CD4-positive, alpha-beta T cell (primary cell): ENCODE measurements at regions not wholly inside any gene's neighbourhood (a gene's known extent, or its start where the extent isn't known, plus 50 kb on each side); places are given as distances from the start of the nearest gene placed in this dataset.

ENCODE experiments used
- ATAC-seq: fragments of 200-7000 bp; cut with Tn5 transposase; one replicate; pipeline ENCODE4 v1.10.0; 2022; ENCODE audit warnings: mild to moderate bottlenecking; ENCODE audit not compliant: poor library complexity
- CTCF ChIA-PET: fragments of 350-600 bp; sonication (Branson Sonifier 250); formaldehyde crosslinking; loops from one replicate; lab custom pipeline; 2021; ENCODE audit warnings: antibody characterized with exemption, inconsistent platforms; lab: Charles Lee
- POLR2A ChIA-PET: fragments of 350-600 bp; sonication (Branson Sonifier 250); formaldehyde crosslinking; loops from one replicate; lab custom pipeline; 2021; ENCODE audit warnings: antibody characterized with exemption, inconsistent platforms; lab: Charles Lee
- DNase-seq, 14 experiments: peaks; one replicate each; pipeline ENCODE4 v3.0.0-alpha.2; 2013 to 2020; ENCODE audit warnings: mixed read lengths in 2 of 14
- H3K27ac ChIP-seq, 2 donors: one replicate each; pipeline versions ENCODE4 v1.5.1 to v1.7.0; 2013; ENCODE audit warnings: low read length in 2 of 2, low read depth in 1 of 2, mild to moderate bottlenecking in 1 of 2
- H3K27me3 ChIP-seq, 2 experiments: 1 replicate in 1 of 2; 2 replicates in 1 of 2; pipeline versions ENCODE4 v1.6.1 to v1.7.0; 2013; ENCODE audit warnings: low read length in 2 of 2, control low read depth in 1 of 2, mild to moderate bottlenecking in 1 of 2, moderate library complexity in 1 of 2; ENCODE audit not compliant: insufficient read depth in 2 of 2, control insufficient read depth in 1 of 2
- H3K36me3 ChIP-seq: one replicate; pipeline ENCODE4 v1.6.1; 2013; ENCODE audit warnings: low read length, control low read depth; ENCODE audit not compliant: insufficient read depth
- H3K4me1 ChIP-seq: one replicate; pipeline ENCODE4 v1.6.1; 2013; ENCODE audit warnings: low read length, control low read depth; ENCODE audit not compliant: insufficient read depth
- H3K4me3 ChIP-seq: one replicate; pipeline ENCODE4 v1.5.1; 2013; ENCODE audit warnings: mild to moderate bottlenecking, low read length, moderate library complexity
- H3K9me3 ChIP-seq, 2 experiments: 1 replicate in 1 of 2; 2 replicates in 1 of 2; pipeline versions ENCODE4 v1.6.1 to v1.7.0; 2013; ENCODE audit warnings: low read length in 2 of 2, mild to moderate bottlenecking in 2 of 2, control low read depth in 1 of 2, moderate library complexity in 1 of 2; ENCODE audit not compliant: control insufficient read depth in 1 of 2, insufficient read depth in 1 of 2
- H3K27ac Mint-ChIP-seq: one replicate; pipeline ENCODE4 v1.8.0; 2020; ENCODE audit warnings: mixed read lengths
- H3K27me3 Mint-ChIP-seq: one replicate; pipeline ENCODE4 v1.8.0; 2021; ENCODE audit warnings: mixed read lengths
- H3K36me3 Mint-ChIP-seq: one replicate; pipeline ENCODE4 v1.8.0; 2021; ENCODE audit warnings: low read depth, mixed read lengths
- H3K4me1 Mint-ChIP-seq: one replicate; pipeline ENCODE4 v1.8.0; 2021; ENCODE audit warnings: low read depth, mixed read lengths
- H3K4me3 Mint-ChIP-seq: one replicate; pipeline ENCODE4 v1.8.0; 2020; ENCODE audit warnings: mild to moderate bottlenecking, mixed read lengths
- H3K9me3 Mint-ChIP-seq: one replicate; pipeline ENCODE4 v1.8.0; 2020; ENCODE audit warnings: mixed read lengths
- CTCF ChIP-seq: fragments of 200-600 bp; IDR thresholded peaks from one replicate; pipeline ENCODE4 v1.8.0; 2022; ENCODE audit warnings: antibody characterized with exemption, mild to moderate bottlenecking
- intact Hi-C, 2 experiments: fragments of 100-400 bp; cut with DNase I in 1 of 2; cut with micrococcal nuclease in 1 of 2; formaldehyde crosslinking; loops; one replicate each; pipeline versions ENCODE4 v1.15.1 to v1.9.0; 2023 to 2025; cut with DNase I, micrococcal nuclease

DNA sequence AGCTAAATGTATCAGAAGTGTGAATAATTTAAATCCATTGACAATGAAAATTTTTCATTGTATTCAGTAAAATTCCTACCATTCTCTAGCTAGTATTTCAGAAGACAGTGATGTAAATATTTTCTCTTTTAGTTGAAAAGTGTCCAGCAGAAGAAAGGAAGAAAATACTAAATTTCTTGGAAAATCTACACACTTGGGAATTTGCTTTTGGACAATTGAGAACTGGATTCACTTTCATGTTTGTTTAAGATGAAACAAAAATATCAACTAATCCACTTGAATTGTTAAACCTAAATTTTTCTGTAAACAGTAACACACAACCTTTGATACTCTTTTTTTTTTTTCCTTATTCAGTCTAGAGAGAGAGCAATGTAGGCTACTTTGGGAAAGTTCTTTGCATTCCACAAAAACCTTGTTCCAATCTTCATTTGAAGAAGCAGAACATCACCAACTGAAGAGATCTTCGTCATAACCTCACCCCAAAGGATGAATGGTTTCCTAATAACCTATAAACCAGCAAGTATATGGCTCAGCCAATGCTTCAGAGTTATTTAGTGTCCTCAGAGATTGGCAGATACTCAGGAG is 155.1 kb upstream of the GORAB start:
- Histone ChIP-seq H3K9me3 (no peaks in the 10 kb centered on the region), H3K36me3 (no peaks in the 10 kb centered on the region), H3K4me1 (no peaks in the 10 kb centered on the region), H3K4me3 (no peak overlapping the region), H3K27me3 (peaks cover 0 to 2% of the 10 kb centered on the region in 2 experiments), H3K27ac (no peak overlapping the region)
- H3K9me3 Mint-ChIP-seq = no peaks in the 10 kb centered on the region
- H3K4me3 Mint-ChIP-seq = no peak overlapping the region
- H3K27me3 Mint-ChIP-seq = no peaks in the 10 kb centered on the region
- TF ChIP-seq CTCF = no peak
- ATAC-seq = no peak
- POLR2A ChIA-PET = no interaction called here
- no peak overlapping the region for H3K27ac Mint-ChIP-seq
- CTCF ChIA-PET = no interaction called here
- H3K4me1 Mint-ChIP-seq = no peaks in the 10 kb centered on the region
- no peak for DNase-seq
- intact Hi-C loops = no loop called here
- H3K36me3 Mint-ChIP-seq = no peaks in the 10 kb centered on the region

DNA sequence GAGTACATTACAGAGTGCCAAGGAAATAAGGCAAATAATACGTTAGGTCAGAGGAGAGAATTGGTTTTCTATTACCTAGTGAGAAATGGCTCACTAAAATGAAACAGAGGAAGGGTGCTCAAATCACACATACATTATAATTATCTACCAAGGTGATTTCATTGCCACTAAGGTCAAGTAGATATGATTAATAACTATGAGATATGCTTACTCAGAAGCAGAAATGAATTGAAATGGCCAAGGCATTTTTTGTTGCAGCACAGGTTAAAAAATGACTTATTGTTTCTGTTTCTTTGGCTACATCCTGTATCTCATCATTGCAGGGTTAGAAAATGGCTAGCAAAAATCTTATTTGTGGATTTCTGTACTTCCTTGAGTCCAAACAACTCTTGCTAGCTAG is 154.5 kb upstream of the GORAB start:
- no peak overlapping the region for H3K4me3 Mint-ChIP-seq
- no peaks in the 10 kb centered on the region for H3K36me3 Mint-ChIP-seq
- POLR2A ChIA-PET = no interaction called here
- no peak overlapping the region for H3K27ac ChIP-seq
- CTCF ChIA-PET = no interaction called here
- H3K4me1 ChIP-seq = no peaks in the 10 kb centered on the region
- intact Hi-C loops = no loop called here
- no peaks in the 10 kb centered on the region for H3K9me3 ChIP-seq
- no peaks in the 10 kb centered on the region for H3K9me3 Mint-ChIP-seq
- DNase-seq = no peak
- H3K27me3 Mint-ChIP-seq = no peaks in the 10 kb centered on the region
- peaks cover 0 to 2% of the 10 kb centered on the region in 2 experiments for H3K27me3 ChIP-seq
- no peaks in the 10 kb centered on the region for H3K36me3 ChIP-seq
- H3K4me1 Mint-ChIP-seq = no peaks in the 10 kb centered on the region
- ATAC-seq = no peak
- no peak overlapping the region for H3K4me3 ChIP-seq
- no peak overlapping the region for H3K27ac Mint-ChIP-seq
- TF ChIP-seq CTCF = no peak

GRCh38 chr1:170377896-170378634 is 153.9 kb upstream of the GORAB start:
- H3K27me3 ChIP-seq = peaks cover 0 to 2% of the 10 kb centered on the region in 2 experiments
- Mint-ChIP-seq H3K27me3 (no peaks in the 10 kb centered on the region), H3K4me1 (no peaks in the 10 kb centered on the region), H3K36me3 (no peaks in the 10 kb centered on the region), H3K27ac (no peak overlapping the region), H3K4me3 (no peak overlapping the region), H3K9me3 (no peaks in the 10 kb centered on the region)
- CTCF ChIA-PET = no interaction called here
- no peak overlapping the region for H3K4me3 ChIP-seq
- POLR2A ChIA-PET = no interaction called here
- ATAC-seq (no peak), DNase-seq (no peak)
- no peaks in the 10 kb centered on the region for H3K9me3 ChIP-seq
- no peak for TF ChIP-seq CTCF
- intact Hi-C loops = no loop called here
- no peaks in the 10 kb centered on the region for H3K36me3 ChIP-seq
- H3K4me1 ChIP-seq = no peaks in the 10 kb centered on the region
- H3K27ac ChIP-seq = no peak overlapping the region
